ENCODE measurements at regions not wholly inside any gene's neighbourhood (a gene's known extent, or its start where the extent isn't known, plus 50 kb on each side); places are given as distances from the start of the nearest gene placed in this dataset.
"Not testable (repeated sequence)": the region's sequence is repeated elsewhere in the genome, so short reads cannot be mapped to it uniquely, and the experiment has no call there.

GRCh38 chr4:11811521-11811920 is 382.8 kb upstream of the HS3ST1 start:
- not testable (repeated sequence) for H3K27me3 ChIP-seq (ENCODE audit: insufficient read depth, low read length); H3K27ac ChIP-seq (ENCODE audit: low read depth, low read length); H3K4me3 ChIP-seq (ENCODE audit: low read length); H3K4me1 ChIP-seq (ENCODE audit: insufficient read depth, low read length); H3K36me3 ChIP-seq (ENCODE audit: insufficient read depth, low read length); H3K9ac ChIP-seq (ENCODE audit: low read depth, low read length); H3K9me3 ChIP-seq (ENCODE audit: insufficient read depth, low read depth, low read length)
- 73% methylated on average over 3 of the region's 3 CpGs for WGBS

GRCh38 chr4:11805842-11806241 is 377.1 kb upstream of the HS3ST1 start:
- H3K9me3 ChIP-seq (ENCODE audit: insufficient read depth, low read depth, low read length) = peaks cover 4% of the 10 kb centered on the region; the same call in 1 of the 2 replicates
- WGBS = 86% methylated on average over 1 of the region's 1 CpG
- no peak overlapping the region for H3K4me3 ChIP-seq (ENCODE audit: low read length)
- H3K27me3 ChIP-seq (ENCODE audit: insufficient read depth, low read length) = no peaks in the 10 kb centered on the region
- peaks cover 4% of the 10 kb centered on the region; the same call in 1 of the 2 replicates for H3K4me1 ChIP-seq (ENCODE audit: insufficient read depth, low read length)
- H3K27ac ChIP-seq (ENCODE audit: low read depth, low read length) = no peak overlapping the region
- H3K36me3 ChIP-seq (ENCODE audit: insufficient read depth, low read length) = no peaks in the 10 kb centered on the region
- no peak overlapping the region for H3K9ac ChIP-seq (ENCODE audit: low read depth, low read length)

GRCh38 chr4:11801466-11802446 is 373.1 kb upstream of the HS3ST1 start:
- no peak overlapping the region for H3K27ac ChIP-seq (ENCODE audit: low read depth, low read length)
- peaks cover 4% of the 10 kb centered on the region for H3K4me1 ChIP-seq (ENCODE audit: insufficient read depth, low read length)
- H3K9ac ChIP-seq (ENCODE audit: low read depth, low read length) = no peak overlapping the region
- H3K4me3 ChIP-seq (ENCODE audit: low read length) = no peak overlapping the region
- WGBS = 73% methylated on average over 4 of the region's 7 CpGs
- no peaks in the 10 kb centered on the region for H3K9me3 ChIP-seq (ENCODE audit: insufficient read depth, low read depth, low read length)
- H3K27me3 ChIP-seq (ENCODE audit: insufficient read depth, low read length) = no peaks in the 10 kb centered on the region
- H3K36me3 ChIP-seq (ENCODE audit: insufficient read depth, low read length) = no peaks in the 10 kb centered on the region

DNA sequence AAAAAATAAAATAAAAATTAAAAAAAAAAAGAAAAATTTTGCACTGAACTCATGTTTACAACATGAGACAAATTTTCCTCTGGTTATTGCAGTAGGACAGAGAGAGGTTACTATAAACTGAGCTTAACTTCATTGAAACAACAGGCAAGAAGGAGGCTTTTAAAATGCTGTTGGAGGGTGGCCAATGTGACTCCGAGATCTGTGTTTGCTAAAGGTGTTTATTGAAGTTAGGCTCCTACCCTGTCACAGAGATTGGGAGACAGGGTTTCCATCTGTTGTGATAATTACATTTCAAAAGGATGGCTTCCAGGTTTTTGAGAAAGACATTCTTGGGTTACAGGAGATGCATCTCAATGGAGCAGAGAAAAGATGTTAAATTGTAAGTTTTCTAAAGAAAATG is 370.5 kb upstream of the HS3ST1 start:
- Histone ChIP-seq H3K9me3 (ENCODE audit: insufficient read depth, low read depth, low read length) (no peaks in the 10 kb centered on the region), H3K27me3 (ENCODE audit: insufficient read depth, low read length) (no peaks in the 10 kb centered on the region), H3K36me3 (ENCODE audit: insufficient read depth, low read length) (no peaks in the 10 kb centered on the region), H3K9ac (ENCODE audit: low read depth, low read length) (no peak overlapping the region), H3K27ac (ENCODE audit: low read depth, low read length) (no peak overlapping the region), H3K4me3 (ENCODE audit: low read length) (no peak overlapping the region), H3K4me1 (ENCODE audit: insufficient read depth, low read length) (no peaks in the 10 kb centered on the region; the same call in 1 of the 2 replicates)
- WGBS = 69% methylated on average over 1 of the region's 1 CpG

GRCh38 chr4:11791797-11792196 is 363.1 kb upstream of the HS3ST1 start:
- H3K4me3 ChIP-seq (ENCODE audit: low read length) = no peak overlapping the region
- no peaks in the 10 kb centered on the region for H3K4me1 ChIP-seq (ENCODE audit: insufficient read depth, low read length)
- H3K27ac ChIP-seq (ENCODE audit: low read depth, low read length) = no peak overlapping the region
- H3K27me3 ChIP-seq (ENCODE audit: insufficient read depth, low read length) = no peaks in the 10 kb centered on the region
- H3K9ac ChIP-seq (ENCODE audit: low read depth, low read length) = no peak overlapping the region
- whole genome bisulfite sequencing = 91% methylated on average over 3 of the region's 3 CpGs
- no peaks in the 10 kb centered on the region for H3K9me3 ChIP-seq (ENCODE audit: insufficient read depth, low read depth, low read length)
- no peaks in the 10 kb centered on the region for H3K36me3 ChIP-seq (ENCODE audit: insufficient read depth, low read length)

GRCh38 chr4:11790230-11790629 is 361.5 kb upstream of the HS3ST1 start:
- Histone ChIP-seq H3K4me1 (ENCODE audit: insufficient read depth, low read length) (no peaks in the 10 kb centered on the region), H3K9ac (ENCODE audit: low read depth, low read length) (no peak overlapping the region), H3K27me3 (ENCODE audit: insufficient read depth, low read length) (no peaks in the 10 kb centered on the region), H3K36me3 (ENCODE audit: insufficient read depth, low read length) (no peaks in the 10 kb centered on the region), H3K9me3 (ENCODE audit: insufficient read depth, low read depth, low read length) (no peaks in the 10 kb centered on the region), H3K27ac (ENCODE audit: low read depth, low read length) (no peak overlapping the region), H3K4me3 (ENCODE audit: low read length) (no peak overlapping the region)
- 95% methylated on average over 4 of the region's 4 CpGs for WGBS

DNA sequence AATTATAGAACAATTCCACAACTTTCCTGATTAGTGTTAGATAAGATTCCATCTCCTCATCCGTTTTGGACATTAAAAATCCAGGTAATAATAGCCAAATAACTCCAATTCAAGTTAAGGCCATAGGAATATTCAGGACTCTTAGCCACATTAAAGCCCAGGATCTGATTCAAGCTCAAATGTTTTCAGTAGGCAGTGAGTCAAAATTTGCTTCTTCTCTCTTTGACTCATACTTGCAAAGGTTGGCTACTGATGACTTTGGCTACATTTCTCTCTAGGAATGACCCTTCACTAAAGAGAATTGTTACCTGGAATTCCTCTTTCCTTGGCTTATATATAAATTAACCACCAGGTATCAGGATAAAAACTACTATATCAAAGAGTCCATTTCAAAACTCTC is 354.9 kb upstream of the HS3ST1 start:
- Histone ChIP-seq H3K27me3 (ENCODE audit: insufficient read depth, low read length) (no peaks in the 10 kb centered on the region), H3K4me3 (ENCODE audit: low read length) (no peak overlapping the region), H3K9me3 (ENCODE audit: insufficient read depth, low read depth, low read length) (no peaks in the 10 kb centered on the region), H3K36me3 (ENCODE audit: insufficient read depth, low read length) (no peaks in the 10 kb centered on the region), H3K27ac (ENCODE audit: low read depth, low read length) (no peak overlapping the region), H3K9ac (ENCODE audit: low read depth, low read length) (no peak overlapping the region), H3K4me1 (ENCODE audit: insufficient read depth, low read length) (no peaks in the 10 kb centered on the region)
- WGBS = 88% methylated on average over 1 of the region's 1 CpG

DNA sequence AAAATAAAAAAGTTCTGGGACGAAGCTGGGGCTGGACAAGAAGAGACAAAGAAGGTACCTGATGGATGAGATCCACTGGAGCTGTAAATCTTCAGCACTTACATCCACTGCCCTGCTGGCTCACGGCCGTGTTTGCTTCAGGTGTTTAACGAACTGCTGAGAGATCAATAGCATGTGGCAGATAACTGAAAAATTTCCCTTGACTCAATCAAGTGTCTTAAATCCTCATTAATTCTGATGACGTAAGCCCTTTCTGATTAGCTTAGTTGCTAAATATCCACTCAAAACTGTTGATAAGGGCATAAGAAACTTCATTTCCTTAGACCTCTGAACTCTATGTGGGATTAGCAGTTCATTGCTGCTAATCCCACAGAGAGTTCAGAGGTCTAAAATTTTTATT is 354.2 kb upstream of the HS3ST1 start:
- H3K27me3 ChIP-seq (ENCODE audit: insufficient read depth, low read length) = no peaks in the 10 kb centered on the region
- no peaks in the 10 kb centered on the region for H3K9me3 ChIP-seq (ENCODE audit: insufficient read depth, low read depth, low read length)
- H3K36me3 ChIP-seq (ENCODE audit: insufficient read depth, low read length) = no peaks in the 10 kb centered on the region
- 92% methylated on average over 5 of the region's 5 CpGs for WGBS
- H3K4me1 ChIP-seq (ENCODE audit: insufficient read depth, low read length) = no peaks in the 10 kb centered on the region
- H3K4me3 ChIP-seq (ENCODE audit: low read length) = no peak overlapping the region
- no peak overlapping the region for H3K27ac ChIP-seq (ENCODE audit: low read depth, low read length)
- no peak overlapping the region for H3K9ac ChIP-seq (ENCODE audit: low read depth, low read length)

DNA sequence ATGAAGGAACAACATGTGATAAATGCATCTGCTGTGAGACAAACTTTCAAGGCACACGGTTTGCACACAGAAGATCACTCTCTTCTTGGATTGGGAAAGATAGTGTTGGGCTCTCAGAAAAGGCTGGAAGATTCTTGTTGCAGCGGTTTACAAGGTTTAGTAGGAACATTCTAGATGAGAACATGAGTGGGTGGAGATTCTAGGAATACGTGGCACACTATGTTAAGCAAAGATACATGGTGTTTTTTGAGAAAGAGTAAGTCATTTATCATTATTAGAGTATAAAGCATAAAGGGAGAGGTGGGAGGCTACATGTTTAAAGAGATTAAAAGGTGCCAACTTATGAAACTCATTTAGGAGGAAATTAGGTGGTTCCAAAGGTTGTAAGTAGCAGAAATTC is 348.8 kb upstream of the HS3ST1 start:
- no peaks in the 10 kb centered on the region for H3K36me3 ChIP-seq (ENCODE audit: insufficient read depth, low read length)
- no peaks in the 10 kb centered on the region for H3K27me3 ChIP-seq (ENCODE audit: insufficient read depth, low read length)
- H3K4me3 ChIP-seq (ENCODE audit: low read length) = no peak overlapping the region
- no peaks in the 10 kb centered on the region for H3K4me1 ChIP-seq (ENCODE audit: insufficient read depth, low read length)
- H3K9ac ChIP-seq (ENCODE audit: low read depth, low read length) = no peak overlapping the region
- 95% methylated on average over 3 of the region's 3 CpGs for WGBS
- H3K27ac ChIP-seq (ENCODE audit: low read depth, low read length) = no peak overlapping the region
- H3K9me3 ChIP-seq (ENCODE audit: insufficient read depth, low read depth, low read length) = 0 out of 2 replicates have a peak, but pooled peaks cover 3% of the 10 kb centered on the region

GRCh38 chr4:11774346-11774745 is 345.7 kb upstream of the HS3ST1 start:
- 100% methylated on average over 2 of the region's 2 CpGs for WGBS
- H3K4me3 ChIP-seq (ENCODE audit: low read length) = no peak overlapping the region
- no peaks in the 10 kb centered on the region for H3K27me3 ChIP-seq (ENCODE audit: insufficient read depth, low read length)
- H3K27ac ChIP-seq (ENCODE audit: low read depth, low read length) = no peak overlapping the region
- H3K36me3 ChIP-seq (ENCODE audit: insufficient read depth, low read length) = no peaks in the 10 kb centered on the region
- no peak overlapping the region for H3K9ac ChIP-seq (ENCODE audit: low read depth, low read length)
- 0 out of 2 replicates have a peak, but pooled peaks cover 5% of the 10 kb centered on the region for H3K9me3 ChIP-seq (ENCODE audit: insufficient read depth, low read depth, low read length)
- H3K4me1 ChIP-seq (ENCODE audit: insufficient read depth, low read length) = no peaks in the 10 kb centered on the region

DNA sequence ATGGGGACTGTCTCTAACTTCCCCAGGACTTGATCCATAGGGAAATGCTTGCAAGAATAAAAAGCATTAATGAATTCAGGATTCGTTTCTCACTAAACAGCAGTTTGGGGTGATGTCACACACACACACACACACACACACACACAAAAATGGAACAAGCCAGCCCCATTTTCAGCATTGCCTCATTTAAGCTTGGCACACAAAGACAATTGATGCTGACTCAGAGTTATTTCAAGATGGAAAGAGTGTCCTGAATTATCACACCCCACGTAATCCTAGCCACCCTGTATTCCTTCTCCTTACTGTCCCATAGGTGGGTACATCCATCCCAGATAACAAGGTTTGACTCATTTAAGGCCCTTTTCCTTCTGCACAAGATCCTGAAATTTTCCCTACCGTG is 345.1 kb upstream of the HS3ST1 start:
- H3K4me3 ChIP-seq (ENCODE audit: low read length) = no peak overlapping the region
- 0 out of 2 replicates have a peak, but pooled peaks cover 5% of the 10 kb centered on the region for H3K9me3 ChIP-seq (ENCODE audit: insufficient read depth, low read depth, low read length)
- H3K27ac ChIP-seq (ENCODE audit: low read depth, low read length) = no peak overlapping the region
- no peaks in the 10 kb centered on the region for H3K36me3 ChIP-seq (ENCODE audit: insufficient read depth, low read length)
- no peaks in the 10 kb centered on the region for H3K4me1 ChIP-seq (ENCODE audit: insufficient read depth, low read length)
- WGBS = 95% methylated on average over 2 of the region's 3 CpGs
- H3K9ac ChIP-seq (ENCODE audit: low read depth, low read length) = no peak overlapping the region
- H3K27me3 ChIP-seq (ENCODE audit: insufficient read depth, low read length) = no peaks in the 10 kb centered on the region
